A673 (cell line): ENCODE measurements at regions not wholly inside any gene's neighbourhood (a gene's known extent, or its start where the extent isn't known, plus 50 kb on each side); places are given as distances from the start of the nearest gene placed in this dataset.

Experiments
- BruUV-seq: library from RNA; stranded (reverse); fragments of 400-500 nt; replicated peaks from 2 replicates; lab custom pipeline; 2021; lab: Mats Ljungman, UMichigan
- CTCF ChIA-PET: fragments of 300-600 bp; sonication (Branson Sonifier 250); formaldehyde crosslinking; loops from one replicate; lab custom pipeline; 2022; ENCODE audit warnings: antibody characterized with exemption; lab: Charles Lee
- POLR2A ChIA-PET: fragments of 300-600 bp; sonication (Branson Sonifier 250); formaldehyde crosslinking; loops from one replicate; lab custom pipeline; 2022; ENCODE audit warnings: antibody characterized with exemption; ENCODE audit not compliant: low non-redundant PET; lab: Charles Lee
- DNase-seq: peaks from one replicate; pipeline ENCODE4 v3.0.0-alpha.2; 2015; ENCODE audit warnings: low spot score
- H3K27ac ChIP-seq: fragments of 200-600 bp; sonication (generic); 2 replicates; pipeline ENCODE4 v1.5.1; 2016; ENCODE audit warnings: mixed run types, low read depth, mild to moderate bottlenecking, mixed read lengths, antibody characterized with exemption, low read length; ENCODE audit not compliant: poor library complexity, severe bottlenecking
- H3K27me3 ChIP-seq: fragments of 200-600 bp; sonication (generic); replicated peaks from 2 replicates; pipeline ENCODE4 v1.6.1; 2017; ENCODE audit warnings: mixed run types, low read depth, mild to moderate bottlenecking, mixed read lengths, antibody characterized with exemption, low read length; ENCODE audit not compliant: insufficient read depth, poor library complexity
- H3K36me3 ChIP-seq: fragments of 200-600 bp; sonication (generic); 2 replicates; pipeline ENCODE4 v1.6.1; 2016; ENCODE audit warnings: mixed run types, mild to moderate bottlenecking, mixed read lengths, antibody characterized with exemption, low read length; ENCODE audit not compliant: insufficient read depth, poor library complexity, severe bottlenecking
- H3K4me1 ChIP-seq: fragments of 200-600 bp; sonication (generic); 2 replicates; pipeline ENCODE4 v1.6.1; 2017; ENCODE audit warnings: mixed run types, mild to moderate bottlenecking, mixed read lengths, antibody characterized with exemption, low read length; ENCODE audit not compliant: insufficient read depth, poor library complexity, severe bottlenecking
- H3K4me3 ChIP-seq: fragments of 200-600 bp; sonication (generic); 2 replicates; pipeline ENCODE4 v1.5.1; 2016; ENCODE audit warnings: low read depth, mixed run types, mild to moderate bottlenecking, mixed read lengths, low read length; ENCODE audit not compliant: poor library complexity, severe bottlenecking
- H3K9me3 ChIP-seq: fragments of 200-600 bp; sonication (generic); 2 replicates; pipeline ENCODE4 v1.6.1; 2016; ENCODE audit warnings: mixed run types, low read depth, mild to moderate bottlenecking, mixed read lengths, antibody characterized with exemption, low read length; ENCODE audit not compliant: poor library complexity, severe bottlenecking
- EZH2 ChIP-seq: fragments of 200-600 bp; sonication (generic); IDR thresholded peaks from 2 replicates; pipeline ENCODE4 v1.6.1; 2017; ENCODE audit warnings: borderline replicate concordance, low read depth, mild to moderate bottlenecking, mixed read lengths, antibody characterized with exemption, low read length; ENCODE audit not compliant: poor library complexity, severe bottlenecking
- intact Hi-C: fragments of 100-400 bp; cut with micrococcal nuclease; formaldehyde crosslinking; loops from one replicate; pipeline ENCODE4 v1.10.0; 2022; ENCODE audit not compliant: unreplicated experiment
- TF ChIP-seq, protein P1 (sequence below): fragments of 300-800, 200-600 bp; sonication (generic); conservative IDR thresholded peaks from 2 replicates; pipeline ENCODE4 v1.5.1; 2017; ENCODE audit warnings: low read depth, mild to moderate bottlenecking, antibody characterized with exemption, low read length, moderate library complexity, mixed read lengths

DNA sequence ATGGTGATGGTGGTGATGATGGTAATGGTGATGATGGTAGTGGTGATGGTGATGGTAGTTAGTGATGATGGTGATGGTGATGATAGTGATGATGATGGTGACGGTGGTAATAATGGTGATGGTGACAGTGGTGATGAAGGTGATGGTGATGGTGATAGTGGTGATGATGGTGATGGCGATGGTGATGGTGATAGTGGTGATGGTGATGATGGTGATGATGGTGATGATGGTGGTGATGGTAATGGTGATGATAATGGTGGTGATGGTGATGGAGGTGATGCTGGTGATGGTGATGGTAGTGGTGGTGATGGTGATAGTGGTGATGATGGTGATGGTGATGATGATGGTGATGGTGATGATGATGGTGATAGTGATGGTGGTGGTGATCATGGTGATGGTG lies 148.7 kb upstream of the TNRC6C start:
- no peaks in the 10 kb centered on the region for H3K4me1 ChIP-seq
- H3K27me3 ChIP-seq, result no peaks in the 10 kb centered on the region
- no peak for DNase-seq
- POLR2A ChIA-PET, result no interaction called here
- intact Hi-C loops, result no loop called here
- no peaks in the 10 kb centered on the region for H3K9me3 ChIP-seq
- H3K27ac ChIP-seq, result no peak overlapping the region
- CTCF ChIA-PET, result no interaction called here
- TF ChIP-seq, protein P1, sequence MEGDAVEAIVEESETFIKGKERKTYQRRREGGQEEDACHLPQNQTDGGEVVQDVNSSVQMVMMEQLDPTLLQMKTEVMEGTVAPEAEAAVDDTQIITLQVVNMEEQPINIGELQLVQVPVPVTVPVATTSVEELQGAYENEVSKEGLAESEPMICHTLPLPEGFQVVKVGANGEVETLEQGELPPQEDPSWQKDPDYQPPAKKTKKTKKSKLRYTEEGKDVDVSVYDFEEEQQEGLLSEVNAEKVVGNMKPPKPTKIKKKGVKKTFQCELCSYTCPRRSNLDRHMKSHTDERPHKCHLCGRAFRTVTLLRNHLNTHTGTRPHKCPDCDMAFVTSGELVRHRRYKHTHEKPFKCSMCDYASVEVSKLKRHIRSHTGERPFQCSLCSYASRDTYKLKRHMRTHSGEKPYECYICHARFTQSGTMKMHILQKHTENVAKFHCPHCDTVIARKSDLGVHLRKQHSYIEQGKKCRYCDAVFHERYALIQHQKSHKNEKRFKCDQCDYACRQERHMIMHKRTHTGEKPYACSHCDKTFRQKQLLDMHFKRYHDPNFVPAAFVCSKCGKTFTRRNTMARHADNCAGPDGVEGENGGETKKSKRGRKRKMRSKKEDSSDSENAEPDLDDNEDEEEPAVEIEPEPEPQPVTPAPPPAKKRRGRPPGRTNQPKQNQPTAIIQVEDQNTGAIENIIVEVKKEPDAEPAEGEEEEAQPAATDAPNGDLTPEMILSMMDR, result no peak
- TF ChIP-seq EZH2, result no peak
- H3K36me3 ChIP-seq, result no peaks in the 10 kb centered on the region
- BruUV-seq, result no TSS peak
- no peak overlapping the region for H3K4me3 ChIP-seq

DNA sequence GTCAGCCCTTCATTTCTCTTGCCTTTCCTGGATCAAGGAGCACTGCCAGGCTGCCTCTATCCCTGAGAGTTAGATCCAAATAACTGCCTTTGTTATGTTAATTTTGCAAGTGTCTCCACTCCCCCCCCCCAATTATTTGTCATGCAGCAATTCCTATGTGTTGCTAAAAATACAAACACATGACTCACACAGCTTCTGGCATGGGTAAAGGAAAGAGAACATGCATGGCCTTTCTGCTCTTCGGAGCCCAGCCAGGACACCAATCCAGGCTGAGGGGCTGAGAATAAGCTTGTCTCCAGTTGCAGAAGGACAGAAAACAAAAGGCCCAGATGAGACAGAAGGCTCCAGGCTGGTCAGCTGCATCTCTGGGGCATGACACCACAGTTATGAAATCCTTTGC lies 148.0 kb upstream of the TNRC6C start:
- Histone ChIP-seq H3K27me3 (no peaks in the 10 kb centered on the region), H3K9me3 (no peaks in the 10 kb centered on the region), H3K27ac (no peak overlapping the region), H3K36me3 (no peaks in the 10 kb centered on the region), H3K4me1 (no peaks in the 10 kb centered on the region), H3K4me3 (no peak overlapping the region)
- no TSS peak for BruUV-seq
- DNase-seq, result peak; percentile 35
- ChIA-PET CTCF (no interaction called here), POLR2A (no interaction called here)
- TF ChIP-seq EZH2, result no peak
- TF ChIP-seq, protein P1, result no peak
- intact Hi-C loops, result no loop called here

DNA sequence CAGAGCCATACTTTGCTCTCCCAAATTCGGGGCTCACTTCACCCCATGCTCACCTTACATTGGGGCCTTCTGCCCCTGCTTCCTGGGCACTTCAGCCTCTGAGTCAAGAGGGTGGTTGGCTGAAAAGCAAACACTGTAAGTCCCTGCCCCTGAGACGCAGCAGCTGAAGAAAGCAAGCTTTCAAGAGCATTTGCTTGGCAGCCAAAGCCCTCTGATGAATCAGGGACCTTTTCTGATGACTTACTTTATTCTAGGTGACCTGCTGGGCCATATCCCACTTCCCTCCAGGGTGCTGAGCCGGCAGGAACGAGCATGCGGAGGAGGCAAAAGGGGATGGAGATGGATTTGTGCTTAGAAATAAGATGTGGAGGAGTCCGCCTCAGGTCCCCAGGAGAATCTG lies 147.0 kb upstream of the TNRC6C start:
- H3K4me1 ChIP-seq, result no peaks in the 10 kb centered on the region
- intact Hi-C loops, result no loop called here
- ChIA-PET POLR2A (no interaction called here), CTCF (no interaction called here)
- no peak overlapping the region for H3K4me3 ChIP-seq
- BruUV-seq, result no TSS peak
- no peak overlapping the region for H3K27ac ChIP-seq
- H3K36me3 ChIP-seq, result no peaks in the 10 kb centered on the region
- no peaks in the 10 kb centered on the region for H3K27me3 ChIP-seq
- no peak for TF ChIP-seq EZH2
- TF ChIP-seq, protein P1, result no peak
- DNase-seq, result no peak
- H3K9me3 ChIP-seq, result no peaks in the 10 kb centered on the region
